Ishikawa (cell line): ENCODE measurements at regions not wholly inside any gene's neighbourhood (a gene's known extent, or its start where the extent isn't known, plus 50 kb on each side); places are given as distances from the start of the nearest gene placed in this dataset.

Experiments used
- CEBPB ChIP-seq: IDR thresholded peaks from 2 replicates; pipeline ENCODE4 v1.6.1; 2012
- CREB1 ChIP-seq: IDR thresholded peaks from 2 replicates; pipeline ENCODE4 v1.6.1; 2012; ENCODE audit warnings: low read depth
- EGR1 ChIP-seq: IDR thresholded peaks from 2 replicates; pipeline ENCODE4 v1.6.1; 2012
- EP300 ChIP-seq: IDR thresholded peaks from 2 replicates; pipeline ENCODE4 v1.6.1; 2012; ENCODE audit warnings: borderline replicate concordance
- FOXM1 ChIP-seq: IDR thresholded peaks from 2 replicates; pipeline ENCODE4 v1.6.1; 2012; ENCODE audit warnings: low read depth, borderline replicate concordance
- NFIC ChIP-seq: IDR thresholded peaks from 2 replicates; pipeline ENCODE4 v1.6.1; 2012
- RAD21 ChIP-seq: IDR thresholded peaks from 2 replicates; pipeline ENCODE4 v1.6.1; 2012; ENCODE audit warnings: low read depth
- TAF1 ChIP-seq: IDR thresholded peaks from 2 replicates; pipeline ENCODE4 v1.6.1; 2012; ENCODE audit warnings: low read depth, mild to moderate bottlenecking
- TCF12 ChIP-seq: IDR thresholded peaks from 2 replicates; pipeline ENCODE4 v1.6.1; 2012; ENCODE audit warnings: low read depth
- TEAD4 ChIP-seq: IDR thresholded peaks from 2 replicates; pipeline ENCODE4 v1.6.1; 2012
- YY1 ChIP-seq: IDR thresholded peaks from 2 replicates; pipeline ENCODE4 v1.6.1; 2012; ENCODE audit warnings: low read depth
- ZBTB7A ChIP-seq: IDR thresholded peaks from 2 replicates; pipeline ENCODE4 v1.6.1; 2012; ENCODE audit warnings: low read depth
- TF ChIP-seq, protein P1 (sequence below): IDR thresholded peaks from 2 replicates; pipeline ENCODE4 v1.6.1; 2012; ENCODE audit warnings: low read depth, mild to moderate bottlenecking
- TF ChIP-seq, protein P2 (sequence below): IDR thresholded peaks from 2 replicates; pipeline ENCODE4 v1.6.1; 2012
- TF ChIP-seq, protein P3 (sequence below): IDR thresholded peaks from 2 replicates; pipeline ENCODE4 v1.6.1; 2012

DNA sequence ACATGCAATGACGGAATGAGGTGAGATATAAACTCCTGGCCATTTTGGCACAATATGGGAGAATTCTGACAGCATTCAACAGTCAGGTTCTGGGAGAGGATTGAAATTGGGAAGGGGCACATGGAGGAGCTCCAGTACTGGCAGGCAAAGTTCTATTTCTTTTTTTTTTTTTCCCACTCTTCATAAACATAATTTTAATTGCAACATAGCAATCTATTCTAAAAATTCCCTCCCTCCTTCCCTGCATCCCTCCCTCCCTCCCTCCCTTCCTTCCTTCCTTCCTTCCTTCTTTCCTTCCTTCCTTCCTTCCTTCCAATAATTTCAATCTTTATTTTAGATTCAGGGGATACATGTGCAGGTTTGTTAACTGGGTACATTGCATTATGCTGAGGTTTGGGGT is 93.2 kb downstream of the PTCSC3 start:
- no peak for TF ChIP-seq ZBTB7A
- TF ChIP-seq TAF1, result no peak
- TF ChIP-seq CREB1, result no peak
- no peak for TF ChIP-seq YY1
- no peak for TF ChIP-seq EGR1
- no peak for TF ChIP-seq TCF12

DNA sequence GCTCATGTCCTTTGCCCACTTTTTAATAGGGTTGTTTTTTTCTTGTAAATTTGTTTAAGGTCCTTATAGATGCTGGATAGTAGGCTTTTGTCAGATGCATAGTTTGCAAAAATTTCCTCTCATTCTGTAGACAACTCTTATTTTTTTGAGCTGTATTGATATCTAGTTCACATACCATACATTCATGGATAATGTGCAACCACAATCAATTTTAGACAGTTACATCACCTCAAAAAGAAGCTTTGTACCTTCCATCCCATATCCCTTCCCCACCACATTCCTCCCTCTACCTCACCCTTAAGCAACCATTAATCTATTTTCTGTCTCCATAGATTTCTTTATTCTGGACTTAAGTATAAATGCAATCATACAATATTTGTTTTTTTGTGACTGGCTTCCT is 98.4 kb downstream of the PTCSC3 start:
- TF ChIP-seq YY1, result no peak
- no peak for TF ChIP-seq CEBPB
- no peak for TF ChIP-seq RAD21
- no peak for TF ChIP-seq TAF1
- no peak for TF ChIP-seq FOXM1
- TF ChIP-seq, protein P1, sequence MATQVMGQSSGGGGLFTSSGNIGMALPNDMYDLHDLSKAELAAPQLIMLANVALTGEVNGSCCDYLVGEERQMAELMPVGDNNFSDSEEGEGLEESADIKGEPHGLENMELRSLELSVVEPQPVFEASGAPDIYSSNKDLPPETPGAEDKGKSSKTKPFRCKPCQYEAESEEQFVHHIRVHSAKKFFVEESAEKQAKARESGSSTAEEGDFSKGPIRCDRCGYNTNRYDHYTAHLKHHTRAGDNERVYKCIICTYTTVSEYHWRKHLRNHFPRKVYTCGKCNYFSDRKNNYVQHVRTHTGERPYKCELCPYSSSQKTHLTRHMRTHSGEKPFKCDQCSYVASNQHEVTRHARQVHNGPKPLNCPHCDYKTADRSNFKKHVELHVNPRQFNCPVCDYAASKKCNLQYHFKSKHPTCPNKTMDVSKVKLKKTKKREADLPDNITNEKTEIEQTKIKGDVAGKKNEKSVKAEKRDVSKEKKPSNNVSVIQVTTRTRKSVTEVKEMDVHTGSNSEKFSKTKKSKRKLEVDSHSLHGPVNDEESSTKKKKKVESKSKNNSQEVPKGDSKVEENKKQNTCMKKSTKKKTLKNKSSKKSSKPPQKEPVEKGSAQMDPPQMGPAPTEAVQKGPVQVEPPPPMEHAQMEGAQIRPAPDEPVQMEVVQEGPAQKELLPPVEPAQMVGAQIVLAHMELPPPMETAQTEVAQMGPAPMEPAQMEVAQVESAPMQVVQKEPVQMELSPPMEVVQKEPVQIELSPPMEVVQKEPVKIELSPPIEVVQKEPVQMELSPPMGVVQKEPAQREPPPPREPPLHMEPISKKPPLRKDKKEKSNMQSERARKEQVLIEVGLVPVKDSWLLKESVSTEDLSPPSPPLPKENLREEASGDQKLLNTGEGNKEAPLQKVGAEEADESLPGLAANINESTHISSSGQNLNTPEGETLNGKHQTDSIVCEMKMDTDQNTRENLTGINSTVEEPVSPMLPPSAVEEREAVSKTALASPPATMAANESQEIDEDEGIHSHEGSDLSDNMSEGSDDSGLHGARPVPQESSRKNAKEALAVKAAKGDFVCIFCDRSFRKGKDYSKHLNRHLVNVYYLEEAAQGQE, result no peak
- no peak for TF ChIP-seq CREB1
- no peak for TF ChIP-seq EGR1

DNA sequence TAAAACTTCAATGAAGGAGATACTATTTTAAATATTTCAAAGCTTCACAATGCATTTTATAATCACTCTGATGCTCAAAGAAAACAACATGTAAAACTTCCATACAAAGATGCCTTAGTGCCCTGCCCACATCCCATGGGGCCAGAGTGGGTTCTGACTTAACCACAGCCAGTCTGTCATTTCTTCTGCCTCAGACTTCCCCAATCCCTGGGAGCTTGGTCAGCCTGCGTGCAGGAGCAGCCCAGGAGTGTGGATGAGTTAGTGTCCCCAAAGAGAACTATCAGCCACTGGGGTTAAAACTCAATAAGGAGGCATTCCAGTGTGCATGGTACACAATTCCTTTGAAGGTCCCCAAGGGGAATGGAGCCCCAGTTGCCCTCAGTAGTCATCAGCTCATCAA is 100.3 kb downstream of the PTCSC3 start:
- TF ChIP-seq TCF12 (no peak), CREB1 (no peak), YY1 (no peak), NFIC (no peak), TEAD4 (no peak), EP300 (no peak)
- TF ChIP-seq, protein P1, result no peak

DNA sequence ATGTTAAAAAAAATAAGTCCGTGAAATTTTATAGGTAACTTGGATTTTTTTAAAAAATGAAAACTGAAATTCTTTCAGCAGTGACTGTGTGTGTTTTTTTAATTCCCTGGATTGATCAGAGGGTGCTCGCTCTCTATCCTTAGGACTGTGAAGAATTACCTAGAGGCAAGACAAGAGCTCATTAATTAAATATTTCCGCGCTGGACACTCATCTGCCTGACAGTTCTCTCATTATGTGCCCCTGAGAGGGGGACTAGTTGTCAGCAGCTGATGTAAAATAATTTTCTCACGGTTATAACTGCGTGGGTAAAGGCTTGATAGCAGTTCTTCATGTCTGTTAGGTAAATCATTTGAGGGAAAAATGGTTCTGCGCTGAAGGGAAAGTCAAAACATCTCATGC is 101.3 kb downstream of the PTCSC3 start:
- TF ChIP-seq FOXM1 (no peak), EP300 (no peak), YY1 (no peak), RAD21 (no peak), NFIC (no peak), ZBTB7A (no peak), CREB1 (no peak), CEBPB (no peak), EGR1 (no peak), TAF1 (no peak), TCF12 (no peak), TEAD4 (no peak)
- TF ChIP-seq, protein P2, sequence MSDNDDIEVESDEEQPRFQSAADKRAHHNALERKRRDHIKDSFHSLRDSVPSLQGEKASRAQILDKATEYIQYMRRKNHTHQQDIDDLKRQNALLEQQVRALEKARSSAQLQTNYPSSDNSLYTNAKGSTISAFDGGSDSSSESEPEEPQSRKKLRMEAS, result no peak
- TF ChIP-seq, protein P1, result no peak
- TF ChIP-seq, protein P3, sequence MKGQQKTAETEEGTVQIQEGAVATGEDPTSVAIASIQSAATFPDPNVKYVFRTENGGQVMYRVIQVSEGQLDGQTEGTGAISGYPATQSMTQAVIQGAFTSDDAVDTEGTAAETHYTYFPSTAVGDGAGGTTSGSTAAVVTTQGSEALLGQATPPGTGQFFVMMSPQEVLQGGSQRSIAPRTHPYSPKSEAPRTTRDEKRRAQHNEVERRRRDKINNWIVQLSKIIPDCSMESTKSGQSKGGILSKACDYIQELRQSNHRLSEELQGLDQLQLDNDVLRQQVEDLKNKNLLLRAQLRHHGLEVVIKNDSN, result no peak

DNA sequence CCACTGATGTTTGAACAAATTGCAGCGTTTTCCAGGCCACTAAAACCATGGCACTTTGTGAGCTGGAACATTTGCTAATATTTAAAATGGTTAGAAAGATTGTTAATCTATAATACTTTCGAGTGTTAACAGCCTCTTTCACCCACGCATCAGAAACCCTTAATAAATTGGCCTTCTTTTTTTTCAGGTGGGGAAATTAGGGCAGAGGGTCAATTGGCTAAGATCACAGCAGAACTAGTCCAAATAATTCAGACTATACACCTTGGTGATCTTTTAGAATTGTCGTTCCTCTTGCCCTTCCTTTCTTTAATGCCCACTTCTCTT is 105.8 kb downstream of the PTCSC3 start:
- TF ChIP-seq TAF1 (no peak), RAD21 (no peak), ZBTB7A (no peak), EGR1 (no peak), FOXM1 (no peak), TCF12 (no peak)
- TF ChIP-seq, protein P1, result no peak
- TF ChIP-seq, protein P3, result no peak
